ENCODE measurements at regions not wholly inside any gene's neighbourhood (a gene's known extent, or its start where the extent isn't known, plus 50 kb on each side); places are given as distances from the start of the nearest gene placed in this dataset.
"Not testable (repeated sequence)": the region's sequence is repeated elsewhere in the genome, so short reads cannot be mapped to it uniquely, and the experiment has no call there.

- no peak for DNase-seq (ENCODE audit: low spot score)
These were observed 417.1 kb upstream of the EPHA3 start for GRCh38 chr3:88690287-88690686.

GRCh38 chr3:88691081-88691480 is 416.3 kb upstream of the EPHA3 start:
- no peak for DNase-seq (ENCODE audit: low spot score)

- no peak for DNase-seq (ENCODE audit: low spot score)
These were observed 403.8 kb upstream of the EPHA3 start for GRCh38 chr3:88703501-88704059.

- no peak for DNase-seq (ENCODE audit: low spot score)
These were observed 403.1 kb upstream of the EPHA3 start for GRCh38 chr3:88704338-88704737.

- DNase-seq (ENCODE audit: low spot score): no peak
These were observed 399.6 kb upstream of the EPHA3 start for GRCh38 chr3:88707837-88708236.

GRCh38 chr3:88712552-88712951 is 394.9 kb upstream of the EPHA3 start:
- DNase-seq (ENCODE audit: low spot score): no peak

GRCh38 chr3:88713233-88713691 is 394.2 kb upstream of the EPHA3 start:
- DNase-seq (ENCODE audit: low spot score): no peak

- DNase-seq (ENCODE audit: low spot score): no peak
These were observed 381.8 kb upstream of the EPHA3 start for GRCh38 chr3:88725440-88726165.

GRCh38 chr3:88732186-88732585 is 375.2 kb upstream of the EPHA3 start:
- no peak for DNase-seq (ENCODE audit: low spot score)

- no peak for DNase-seq (ENCODE audit: low spot score)
These were observed 365.3 kb upstream of the EPHA3 start for GRCh38 chr3:88742106-88742505.

- DNase-seq (ENCODE audit: low spot score): no peak
These were observed 364.5 kb upstream of the EPHA3 start for GRCh38 chr3:88742674-88743507.

- no peak for DNase-seq (ENCODE audit: low spot score)
These were observed 362.5 kb upstream of the EPHA3 start for GRCh38 chr3:88744896-88745295.

- DNase-seq (ENCODE audit: low spot score): not testable (repeated sequence)
These were observed 360.3 kb upstream of the EPHA3 start for GRCh38 chr3:88747145-88747544.

- DNase-seq (ENCODE audit: low spot score): no peak
These were observed 348.7 kb upstream of the EPHA3 start for GRCh38 chr3:88758676-88759075.

- no peak for DNase-seq (ENCODE audit: low spot score)
These were observed 339.7 kb upstream of the EPHA3 start for GRCh38 chr3:88767746-88768145.

GRCh38 chr3:88773766-88774165 is 333.7 kb upstream of the EPHA3 start:
- DNase-seq (ENCODE audit: low spot score): no peak

GRCh38 chr3:88775026-88775690 is 332.3 kb upstream of the EPHA3 start:
- no peak for DNase-seq (ENCODE audit: low spot score)

- no peak for DNase-seq (ENCODE audit: low spot score)
These were observed 327.9 kb upstream of the EPHA3 start for GRCh38 chr3:88779482-88779881.

GRCh38 chr3:88784925-88785324 is 322.5 kb upstream of the EPHA3 start:
- no peak for DNase-seq (ENCODE audit: low spot score)

- DNase-seq (ENCODE audit: low spot score): no peak
These were observed 321.6 kb upstream of the EPHA3 start for GRCh38 chr3:88785841-88786240.

GRCh38 chr3:88795503-88795902 is 311.9 kb upstream of the EPHA3 start:
- DNase-seq (ENCODE audit: low spot score): no peak

GRCh38 chr3:88807491-88808105 is 299.8 kb upstream of the EPHA3 start:
- no peak for DNase-seq (ENCODE audit: low spot score)

All from hematopoietic multipotent progenitor cell treated with erythropoietin and hydrocortisone succinate and interleukin-3 and kit ligand, for 17 days (in vitro differentiated cells).